AG09309 (cell line): ENCODE measurements at regions not wholly inside any gene's neighbourhood (a gene's known extent, or its start where the extent isn't known, plus 50 kb on each side); places are given as distances from the start of the nearest gene placed in this dataset.

Experiments
- DNase-seq: peaks from one replicate; pipeline ENCODE4 v3.0.0-alpha.2; 2010; ENCODE audit warnings: low read depth
- H3K4me3 ChIP-seq: 2 replicates; pipeline ENCODE4 v1.5.1; 2011; ENCODE audit warnings: mild to moderate bottlenecking, low read depth, low read length, moderate library complexity; ENCODE audit not compliant: control insufficient read depth
- TF ChIP-seq, protein P1 (sequence below): IDR thresholded peaks from 2 replicates; pipeline ENCODE4 v1.5.1; 2011; ENCODE audit warnings: mild to moderate bottlenecking, low read depth, low read length, inconsistent platforms; ENCODE audit not compliant: insufficient read depth, control insufficient read depth; ENCODE audit errors: missing control alignments

DNA sequence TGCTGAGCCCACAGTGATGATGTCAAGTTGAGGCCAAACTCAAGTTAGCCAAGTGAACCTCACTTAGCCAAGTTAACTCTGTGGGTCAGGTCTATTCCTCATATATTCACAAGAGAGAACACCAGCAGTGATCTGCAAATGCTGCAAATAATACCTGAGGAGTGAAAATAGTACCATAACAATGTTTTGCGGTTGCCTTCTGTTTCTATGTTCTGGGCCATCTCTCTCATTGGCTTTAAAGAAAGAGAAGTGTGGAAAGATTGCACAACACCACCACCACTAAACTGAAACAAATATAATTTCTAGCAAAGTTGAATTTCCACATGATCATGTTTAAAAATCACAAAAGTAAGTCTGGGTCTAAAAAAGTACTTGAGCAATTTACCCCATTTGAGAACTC is 211.1 kb upstream of the GALNT5 start:
- TF ChIP-seq, protein P1, sequence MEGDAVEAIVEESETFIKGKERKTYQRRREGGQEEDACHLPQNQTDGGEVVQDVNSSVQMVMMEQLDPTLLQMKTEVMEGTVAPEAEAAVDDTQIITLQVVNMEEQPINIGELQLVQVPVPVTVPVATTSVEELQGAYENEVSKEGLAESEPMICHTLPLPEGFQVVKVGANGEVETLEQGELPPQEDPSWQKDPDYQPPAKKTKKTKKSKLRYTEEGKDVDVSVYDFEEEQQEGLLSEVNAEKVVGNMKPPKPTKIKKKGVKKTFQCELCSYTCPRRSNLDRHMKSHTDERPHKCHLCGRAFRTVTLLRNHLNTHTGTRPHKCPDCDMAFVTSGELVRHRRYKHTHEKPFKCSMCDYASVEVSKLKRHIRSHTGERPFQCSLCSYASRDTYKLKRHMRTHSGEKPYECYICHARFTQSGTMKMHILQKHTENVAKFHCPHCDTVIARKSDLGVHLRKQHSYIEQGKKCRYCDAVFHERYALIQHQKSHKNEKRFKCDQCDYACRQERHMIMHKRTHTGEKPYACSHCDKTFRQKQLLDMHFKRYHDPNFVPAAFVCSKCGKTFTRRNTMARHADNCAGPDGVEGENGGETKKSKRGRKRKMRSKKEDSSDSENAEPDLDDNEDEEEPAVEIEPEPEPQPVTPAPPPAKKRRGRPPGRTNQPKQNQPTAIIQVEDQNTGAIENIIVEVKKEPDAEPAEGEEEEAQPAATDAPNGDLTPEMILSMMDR: no peak
- H3K4me3 ChIP-seq: no peak overlapping the region
- DNase-seq: no peak

DNA sequence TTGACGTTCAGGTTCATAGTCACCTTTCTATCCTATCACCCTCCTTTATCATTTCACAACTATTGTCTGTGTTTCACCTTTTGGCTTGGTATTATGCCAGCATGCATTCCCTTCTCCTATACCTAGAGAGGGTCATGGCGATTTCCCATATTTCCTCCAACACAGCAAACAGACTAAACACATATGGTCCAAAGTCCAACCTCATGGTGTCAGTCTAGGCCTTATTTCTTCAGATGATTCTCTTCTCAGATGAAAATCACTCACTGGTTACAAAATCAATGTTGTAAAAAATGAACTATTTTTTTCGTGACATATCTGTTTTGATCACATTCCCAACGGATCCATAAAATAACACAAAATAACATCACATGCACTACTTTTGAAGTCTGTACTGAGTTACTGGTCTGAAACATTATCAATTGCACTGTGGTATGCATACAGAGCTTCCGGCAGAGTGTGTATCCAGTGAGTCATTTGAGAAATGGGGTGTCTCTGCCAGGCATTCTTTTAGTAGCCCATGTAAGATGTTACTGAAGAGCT is 204.8 kb upstream of the GALNT5 start:
- H3K4me3 ChIP-seq: no peak overlapping the region
- TF ChIP-seq, protein P1: no peak
- DNase-seq: peak; percentile 63

DNA sequence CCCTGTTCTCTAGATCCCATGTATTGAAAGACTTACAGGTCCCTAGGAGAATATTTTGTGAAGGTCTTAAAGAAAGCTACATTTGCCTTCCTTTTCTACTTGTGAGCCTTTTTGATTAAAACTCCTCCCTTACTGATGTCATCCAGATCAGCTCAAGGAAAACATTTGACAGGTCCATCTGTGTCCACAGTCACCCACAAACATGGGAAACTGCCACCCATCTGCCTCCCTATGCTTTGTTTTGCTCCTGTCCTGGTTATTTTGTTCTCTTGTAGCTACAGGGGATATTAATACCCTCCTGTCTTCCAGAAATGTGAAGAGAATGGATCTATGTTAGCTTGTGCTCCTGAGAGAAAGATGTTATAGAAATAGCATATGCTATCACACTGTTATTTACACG is 203.6 kb upstream of the GALNT5 start:
- no peak overlapping the region for H3K4me3 ChIP-seq
- no peak for DNase-seq
- TF ChIP-seq, protein P1: no peak

DNA sequence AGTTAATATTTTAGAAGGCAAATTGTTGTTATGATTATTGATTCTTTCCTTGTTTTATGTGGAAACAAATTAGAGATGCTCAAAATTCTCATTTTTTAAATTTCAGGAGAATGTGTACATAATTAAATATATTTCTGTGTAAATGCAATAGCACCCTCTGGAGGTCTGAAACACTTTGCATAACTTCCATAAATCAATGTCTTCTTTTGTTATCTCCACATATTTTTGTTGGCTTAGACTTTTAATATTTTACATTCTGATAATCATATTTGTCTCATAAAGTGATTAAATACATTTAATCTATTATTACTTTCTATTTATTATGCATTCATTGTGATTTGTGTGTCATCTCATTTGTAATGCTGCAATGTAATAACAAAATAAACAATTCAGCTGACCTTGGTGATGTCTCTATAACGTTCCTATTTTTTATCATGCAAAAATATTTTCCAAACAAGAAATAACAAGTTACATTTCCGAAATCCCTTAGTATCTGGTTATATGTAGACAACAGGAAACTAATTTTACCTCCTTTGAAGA is 201.8 kb upstream of the GALNT5 start:
- peak; percentile 5 for DNase-seq

DNA sequence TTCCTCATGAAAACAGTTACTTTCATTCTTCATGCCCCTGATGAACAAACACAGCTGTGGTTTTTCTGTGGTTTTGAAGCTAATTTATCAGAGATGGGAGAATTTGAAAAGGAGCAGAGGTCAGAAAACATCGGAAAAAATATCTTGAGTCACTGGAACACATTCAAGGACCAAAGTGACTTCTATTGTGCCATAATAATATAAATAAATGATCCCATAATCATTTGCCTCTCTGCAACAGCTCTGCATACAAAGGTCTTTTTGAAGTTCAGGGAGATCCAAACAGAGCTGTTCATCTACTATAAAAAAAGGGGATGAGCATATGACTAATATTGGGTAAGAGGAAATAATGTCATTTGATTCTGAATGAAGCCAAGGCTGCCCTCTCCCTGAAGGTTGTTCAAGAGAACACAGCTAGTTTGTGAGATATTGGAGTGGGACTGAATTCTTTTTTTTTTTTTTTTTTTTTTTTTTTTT is 201.3 kb upstream of the GALNT5 start:
- H3K4me3 ChIP-seq: no peak overlapping the region
- TF ChIP-seq, protein P1: no peak
- peak; percentile 10 for DNase-seq

More for the DNA sequence above, 201.8 kb upstream of the GALNT5 start:
- no peak overlapping the region for H3K4me3 ChIP-seq
- TF ChIP-seq, protein P1: peak; percentile 39

DNA sequence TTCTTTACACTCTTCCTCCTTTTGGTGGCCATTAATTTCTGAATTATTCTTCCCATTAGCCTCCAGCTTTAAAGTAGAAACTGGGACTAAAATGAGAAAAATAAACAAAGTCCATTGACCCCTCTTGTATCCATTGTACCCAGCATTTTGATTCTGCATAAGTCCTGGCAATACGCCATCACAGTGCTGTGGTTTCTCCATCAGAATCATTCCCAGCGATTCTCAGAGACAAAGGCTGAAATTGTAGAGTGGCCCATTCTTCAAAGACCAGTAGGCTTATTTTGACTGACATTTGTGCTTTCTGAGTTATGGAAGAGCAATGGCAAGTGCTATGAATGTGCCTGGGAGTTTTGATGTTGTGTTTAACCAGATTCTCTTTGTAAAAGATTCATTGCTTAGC is 199.3 kb upstream of the GALNT5 start:
- DNase-seq: no peak
- H3K4me3 ChIP-seq: no peak overlapping the region
- TF ChIP-seq, protein P1: no peak
